ENCODE measurements at regions not wholly inside any gene's neighbourhood (a gene's known extent, or its start where the extent isn't known, plus 50 kb on each side); places are given as distances from the start of the nearest gene placed in this dataset.

DNA sequence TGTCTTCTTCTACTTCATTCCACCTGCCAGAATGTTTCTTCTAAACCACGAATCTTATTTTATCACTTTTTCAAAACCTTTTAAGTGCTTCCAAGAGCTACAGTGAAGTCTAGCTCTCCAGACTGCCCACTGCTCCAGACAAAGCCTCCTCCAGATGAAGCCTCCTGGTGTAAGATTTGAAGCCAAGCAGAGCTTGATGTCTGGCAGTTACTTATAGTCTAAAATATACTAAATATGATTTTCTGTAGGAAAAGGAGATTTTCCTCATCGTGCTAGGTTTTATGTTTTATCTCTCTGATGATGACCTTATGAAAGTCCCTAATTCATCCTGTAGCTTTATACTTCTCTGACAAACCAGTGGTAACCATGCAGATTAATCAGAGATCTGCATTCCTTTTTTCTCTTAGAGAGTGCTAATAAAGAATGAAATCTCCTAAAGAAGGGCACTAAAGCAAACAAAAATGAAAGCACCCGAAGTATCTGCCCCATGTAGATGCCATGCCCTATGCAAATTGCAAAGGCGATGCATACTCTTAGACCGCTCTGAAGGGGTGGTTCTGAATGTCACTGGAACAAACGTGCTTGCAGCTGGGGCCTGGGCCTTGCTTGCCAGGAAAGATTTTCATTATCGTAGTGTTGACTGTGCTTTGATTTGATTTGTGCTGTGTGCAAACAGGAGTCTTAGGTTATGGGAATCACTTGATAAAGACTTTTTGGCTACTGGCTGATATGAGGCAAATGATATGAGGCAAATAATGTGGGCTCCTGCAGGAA, 314.2 kb downstream of the PID1 start:
- no peak overlapping the region for H3K27ac ChIP-seq (ENCODE audit: low read depth in 1 of 2, low read length in 2 of 2)
- no peak for DNase-seq (ENCODE audit: low spot score)
- TF ChIP-seq YY1 (IDR thresholded peaks at IDR 0.05) (no peak), RAD21 (IDR thresholded peaks at IDR 0.05) (no peak), RXRA (IDR thresholded peaks at IDR 0.05) (no peak), NR2F2 (IDR thresholded peaks at IDR 0.05) (no peak), HNF4A (conservative IDR thresholded peaks at IDR 0.05) (no peak), TAF1 (conservative IDR thresholded peaks at IDR 0.05) (no peak), MAX (IDR thresholded peaks at IDR 0.05) (no peak), JUND (IDR thresholded peaks at IDR 0.05) (no peak), FOXA2 (IDR thresholded peaks at IDR 0.05) (no peak), FOXA1 (IDR thresholded peaks at IDR 0.05) (no peak), SP1 (IDR thresholded peaks at IDR 0.05) (no peak), EGR1 (IDR thresholded peaks at IDR 0.05; ENCODE audit: low read depth in 2 of 2) (no peak), ZBTB33 (IDR thresholded peaks at IDR 0.05) (no peak), HNF4G (IDR thresholded peaks at IDR 0.05) (no peak), GABPA (IDR thresholded peaks at IDR 0.05 in 1 of 2, conservative IDR thresholded peaks at IDR 0.05 in 1 of 2) (no peak)
- TF ChIP-seq, protein P1, sequence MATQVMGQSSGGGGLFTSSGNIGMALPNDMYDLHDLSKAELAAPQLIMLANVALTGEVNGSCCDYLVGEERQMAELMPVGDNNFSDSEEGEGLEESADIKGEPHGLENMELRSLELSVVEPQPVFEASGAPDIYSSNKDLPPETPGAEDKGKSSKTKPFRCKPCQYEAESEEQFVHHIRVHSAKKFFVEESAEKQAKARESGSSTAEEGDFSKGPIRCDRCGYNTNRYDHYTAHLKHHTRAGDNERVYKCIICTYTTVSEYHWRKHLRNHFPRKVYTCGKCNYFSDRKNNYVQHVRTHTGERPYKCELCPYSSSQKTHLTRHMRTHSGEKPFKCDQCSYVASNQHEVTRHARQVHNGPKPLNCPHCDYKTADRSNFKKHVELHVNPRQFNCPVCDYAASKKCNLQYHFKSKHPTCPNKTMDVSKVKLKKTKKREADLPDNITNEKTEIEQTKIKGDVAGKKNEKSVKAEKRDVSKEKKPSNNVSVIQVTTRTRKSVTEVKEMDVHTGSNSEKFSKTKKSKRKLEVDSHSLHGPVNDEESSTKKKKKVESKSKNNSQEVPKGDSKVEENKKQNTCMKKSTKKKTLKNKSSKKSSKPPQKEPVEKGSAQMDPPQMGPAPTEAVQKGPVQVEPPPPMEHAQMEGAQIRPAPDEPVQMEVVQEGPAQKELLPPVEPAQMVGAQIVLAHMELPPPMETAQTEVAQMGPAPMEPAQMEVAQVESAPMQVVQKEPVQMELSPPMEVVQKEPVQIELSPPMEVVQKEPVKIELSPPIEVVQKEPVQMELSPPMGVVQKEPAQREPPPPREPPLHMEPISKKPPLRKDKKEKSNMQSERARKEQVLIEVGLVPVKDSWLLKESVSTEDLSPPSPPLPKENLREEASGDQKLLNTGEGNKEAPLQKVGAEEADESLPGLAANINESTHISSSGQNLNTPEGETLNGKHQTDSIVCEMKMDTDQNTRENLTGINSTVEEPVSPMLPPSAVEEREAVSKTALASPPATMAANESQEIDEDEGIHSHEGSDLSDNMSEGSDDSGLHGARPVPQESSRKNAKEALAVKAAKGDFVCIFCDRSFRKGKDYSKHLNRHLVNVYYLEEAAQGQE (IDR thresholded peaks at IDR 0.05), result no peak
- TF ChIP-seq, protein P2, sequence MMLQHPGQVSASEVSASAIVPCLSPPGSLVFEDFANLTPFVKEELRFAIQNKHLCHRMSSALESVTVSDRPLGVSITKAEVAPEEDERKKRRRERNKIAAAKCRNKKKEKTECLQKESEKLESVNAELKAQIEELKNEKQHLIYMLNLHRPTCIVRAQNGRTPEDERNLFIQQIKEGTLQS (IDR thresholded peaks at IDR 0.05), result no peak
- TF ChIP-seq, protein P3, sequence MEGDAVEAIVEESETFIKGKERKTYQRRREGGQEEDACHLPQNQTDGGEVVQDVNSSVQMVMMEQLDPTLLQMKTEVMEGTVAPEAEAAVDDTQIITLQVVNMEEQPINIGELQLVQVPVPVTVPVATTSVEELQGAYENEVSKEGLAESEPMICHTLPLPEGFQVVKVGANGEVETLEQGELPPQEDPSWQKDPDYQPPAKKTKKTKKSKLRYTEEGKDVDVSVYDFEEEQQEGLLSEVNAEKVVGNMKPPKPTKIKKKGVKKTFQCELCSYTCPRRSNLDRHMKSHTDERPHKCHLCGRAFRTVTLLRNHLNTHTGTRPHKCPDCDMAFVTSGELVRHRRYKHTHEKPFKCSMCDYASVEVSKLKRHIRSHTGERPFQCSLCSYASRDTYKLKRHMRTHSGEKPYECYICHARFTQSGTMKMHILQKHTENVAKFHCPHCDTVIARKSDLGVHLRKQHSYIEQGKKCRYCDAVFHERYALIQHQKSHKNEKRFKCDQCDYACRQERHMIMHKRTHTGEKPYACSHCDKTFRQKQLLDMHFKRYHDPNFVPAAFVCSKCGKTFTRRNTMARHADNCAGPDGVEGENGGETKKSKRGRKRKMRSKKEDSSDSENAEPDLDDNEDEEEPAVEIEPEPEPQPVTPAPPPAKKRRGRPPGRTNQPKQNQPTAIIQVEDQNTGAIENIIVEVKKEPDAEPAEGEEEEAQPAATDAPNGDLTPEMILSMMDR (IDR thresholded peaks at IDR 0.05; ENCODE audit: low read depth, low read length, missing input control), result no peak
- no peaks in the 10 kb centered on the region for H3K27me3 ChIP-seq (ENCODE audit: control insufficient read depth in 4 of 4, insufficient read depth in 4 of 4, low read length in 3 of 4)
- no peak overlapping the region for H3K9ac ChIP-seq (ENCODE audit: low read depth in 1 of 2, low read length in 2 of 2)
- no peaks in the 10 kb centered on the region for H3K9me3 ChIP-seq (ENCODE audit: control insufficient read depth in 4 of 4, low read length in 3 of 4)
- H3K4me1 ChIP-seq (ENCODE audit: control insufficient read depth in 4 of 4, insufficient read depth in 4 of 4, low read length in 3 of 4), result no peaks in the 10 kb centered on the region
- H3K36me3 ChIP-seq (ENCODE audit: control insufficient read depth in 4 of 4, insufficient read depth in 3 of 4, low read depth in 1 of 4, low read length in 3 of 4), result no peaks in the 10 kb centered on the region
- 71% methylated on average over 7 of the region's 7 CpGs for whole genome bisulfite sequencing
- no peak overlapping the region for H3K4me3 ChIP-seq (ENCODE audit: low read depth in 1 of 3, low read length in 3 of 3)

Measured in liver (tissue), 8 donors.